GM18868 (cell line): ENCODE measurements at regions not wholly inside any gene's neighbourhood (a gene's known extent, or its start where the extent isn't known, plus 50 kb on each side); places are given as distances from the start of the nearest gene placed in this dataset.

Source experiments
- ATAC-seq: cut with Tn5 transposase; IDR thresholded peaks from one replicate; pipeline ENCODE4 v1.9.1; 2021; ENCODE audit warnings: mild to moderate bottlenecking, moderate library complexity; ENCODE audit not compliant: unreplicated experiment

DNA sequence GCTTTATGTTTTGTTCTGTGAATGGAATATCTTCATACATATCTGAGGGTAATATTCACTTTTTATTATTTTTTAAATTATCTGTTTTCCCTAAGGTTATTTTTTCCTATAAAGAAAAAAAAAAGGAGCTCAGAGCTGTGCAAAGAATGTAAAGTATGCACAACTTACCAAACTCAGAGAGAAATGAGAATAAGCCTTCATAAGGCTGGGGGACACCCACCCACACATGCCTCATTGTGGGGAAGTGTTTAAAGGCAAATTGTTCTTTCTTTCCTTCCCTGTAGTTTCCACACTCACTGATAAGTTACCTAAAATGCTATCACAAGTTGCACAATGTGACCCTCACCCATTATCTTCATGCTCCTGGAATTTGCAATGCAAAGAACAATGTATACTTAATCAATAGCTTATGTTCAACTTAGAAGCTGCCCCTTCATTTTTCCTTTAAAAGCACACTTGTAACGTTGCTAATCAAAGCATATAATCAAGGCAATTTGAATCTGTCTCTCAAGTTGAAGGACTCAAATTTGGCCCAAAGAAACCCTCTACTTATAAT lies 108.1 kb downstream of the GNAT3 start:
- ATAC-seq, result no peak

DNA sequence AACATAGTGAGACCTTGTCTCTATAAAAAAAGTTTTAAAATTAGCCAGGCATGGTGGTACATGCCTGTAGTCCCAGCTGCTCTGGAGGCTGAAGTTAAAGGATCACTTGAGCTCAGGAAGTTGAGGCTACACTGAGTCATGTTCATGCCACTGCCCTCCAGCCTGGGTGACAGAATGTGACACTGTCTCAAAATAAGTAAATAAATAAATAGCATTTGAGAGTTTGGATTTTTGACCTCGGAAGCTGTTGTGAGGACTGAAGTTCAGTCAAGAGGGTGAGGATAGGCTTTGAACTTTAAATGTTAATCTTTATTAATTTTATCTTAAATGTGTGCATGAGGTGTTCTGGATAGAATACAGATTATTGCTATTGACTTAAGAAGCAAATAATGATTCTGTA lies 110.2 kb downstream of the GNAT3 start:
- no peak for ATAC-seq

DNA sequence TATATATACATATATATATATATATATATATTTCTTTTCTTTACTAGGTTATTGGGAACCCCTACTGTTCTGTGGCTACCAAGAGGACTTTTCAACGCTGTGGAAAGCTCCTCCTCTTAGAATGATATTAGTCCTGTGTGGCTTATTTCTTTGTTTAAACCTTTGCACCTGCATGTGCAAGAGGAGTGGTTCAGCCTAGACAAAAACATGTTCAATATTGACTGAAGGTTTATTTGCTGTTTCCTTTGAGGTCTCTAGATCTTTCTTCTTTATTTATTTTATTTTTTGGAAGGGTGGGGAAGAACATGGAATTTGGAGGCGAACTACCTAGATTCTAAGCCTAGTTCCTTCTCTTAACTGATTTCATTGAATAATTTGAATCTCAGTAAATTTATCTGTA lies 118.1 kb downstream of the GNAT3 start:
- ATAC-seq, result no peak

DNA sequence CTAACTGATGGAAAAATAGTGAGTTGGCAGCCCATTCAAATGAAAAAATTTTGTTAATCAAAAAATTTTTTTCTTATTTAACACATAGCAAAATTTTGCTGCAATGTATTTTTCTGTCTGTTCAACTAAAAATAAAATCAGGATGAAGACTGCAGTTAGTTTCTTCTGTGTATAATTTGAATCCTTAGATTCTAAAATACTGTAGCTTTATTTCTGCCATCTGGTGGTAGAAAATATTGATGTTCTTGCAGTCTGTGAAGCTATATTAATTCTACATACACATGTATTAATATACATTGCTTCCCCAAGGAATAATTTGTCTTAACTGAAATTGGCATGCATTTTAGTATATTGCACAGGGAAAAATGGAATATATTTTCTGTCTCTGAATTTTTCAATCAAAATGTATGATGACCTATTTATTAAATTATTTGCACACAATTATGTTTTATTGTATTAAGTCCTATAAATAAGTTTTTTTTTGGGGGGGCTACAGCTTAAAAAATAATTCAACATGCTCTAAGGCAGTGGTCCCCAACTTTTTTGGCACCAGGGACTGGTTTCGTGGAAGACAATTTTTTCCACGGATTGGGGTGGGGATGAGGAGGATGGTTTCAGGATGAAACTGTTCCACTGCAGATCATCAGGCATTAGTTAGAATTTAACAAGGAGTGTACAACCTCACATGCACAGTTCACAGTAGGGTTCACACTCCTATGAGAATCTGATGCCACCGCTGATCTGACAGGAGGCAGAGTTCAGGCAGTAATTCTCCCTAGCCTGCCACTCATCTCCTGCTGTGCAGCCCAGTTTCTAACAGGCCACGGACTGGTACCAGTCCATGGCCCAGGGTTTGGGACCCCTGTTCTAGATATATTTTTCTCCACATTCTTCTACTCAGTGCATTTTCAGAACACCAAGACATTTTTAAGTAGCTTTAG lies 119.4 kb downstream of the GNAT3 start:
- ATAC-seq, result no peak

DNA sequence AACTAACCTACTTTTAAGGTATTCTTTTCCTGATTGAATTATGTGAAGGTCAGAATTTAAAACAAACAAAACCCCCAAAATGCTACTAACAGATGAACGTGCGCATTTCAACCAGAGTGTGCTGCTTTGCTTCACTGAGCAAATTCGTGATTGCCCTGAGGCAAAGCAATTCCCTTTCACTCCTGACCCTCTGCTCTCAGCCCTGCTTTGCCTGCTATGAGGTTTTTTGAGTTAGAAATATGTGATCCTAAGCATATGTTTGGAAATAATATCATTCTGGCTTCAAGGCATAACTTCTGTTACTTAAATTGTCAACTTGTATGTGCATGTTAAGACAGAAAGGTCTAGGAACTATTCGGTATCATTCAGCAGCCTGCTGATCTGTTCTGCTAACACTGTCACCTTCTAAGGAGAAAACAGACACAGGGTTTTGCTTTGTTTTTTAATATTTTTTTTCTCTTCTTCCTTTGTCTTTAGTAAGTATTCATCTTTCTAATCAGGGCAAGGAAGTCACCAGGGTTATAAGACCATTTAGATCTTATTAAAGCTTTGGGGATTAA lies 124.2 kb downstream of the GNAT3 start:
- no peak for ATAC-seq

DNA sequence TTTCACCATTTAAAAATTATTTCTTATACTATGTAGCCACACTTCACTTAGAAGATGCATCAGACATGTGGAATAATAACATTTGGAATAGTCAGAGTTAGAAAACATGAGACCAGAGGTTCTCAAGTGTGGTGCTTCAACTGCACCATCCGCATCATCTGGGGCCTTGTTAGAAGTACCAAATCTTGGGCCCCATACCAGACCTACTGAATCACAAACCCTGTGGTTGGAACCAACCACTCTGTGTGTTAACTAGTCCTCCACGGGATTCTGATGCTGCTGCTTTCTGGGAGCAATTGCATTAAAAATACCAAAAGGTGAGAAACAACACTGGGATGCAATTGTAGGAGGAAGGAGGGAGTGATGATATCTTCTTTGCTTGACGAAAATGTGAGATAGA lies 125.2 kb downstream of the GNAT3 start:
- ATAC-seq, result no peak

DNA sequence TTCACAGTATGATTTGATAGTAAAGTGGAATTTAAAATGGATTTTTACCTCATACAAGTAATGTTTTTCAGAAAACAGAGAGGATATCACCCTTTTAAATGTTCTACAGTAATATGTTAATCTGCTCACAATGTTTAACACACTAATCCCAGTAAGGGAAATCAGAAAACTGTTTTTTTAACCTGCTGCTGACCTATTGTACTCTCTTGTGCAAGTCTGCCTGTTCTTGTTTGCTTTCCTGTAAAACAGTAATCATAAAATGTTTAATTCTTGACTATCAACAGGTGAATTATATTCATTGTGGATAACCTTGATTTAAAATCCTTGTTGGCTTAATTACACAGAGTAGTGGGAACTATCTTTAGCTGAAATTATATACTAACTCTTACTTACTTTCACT lies 126.4 kb downstream of the GNAT3 start:
- ATAC-seq, result no peak

DNA sequence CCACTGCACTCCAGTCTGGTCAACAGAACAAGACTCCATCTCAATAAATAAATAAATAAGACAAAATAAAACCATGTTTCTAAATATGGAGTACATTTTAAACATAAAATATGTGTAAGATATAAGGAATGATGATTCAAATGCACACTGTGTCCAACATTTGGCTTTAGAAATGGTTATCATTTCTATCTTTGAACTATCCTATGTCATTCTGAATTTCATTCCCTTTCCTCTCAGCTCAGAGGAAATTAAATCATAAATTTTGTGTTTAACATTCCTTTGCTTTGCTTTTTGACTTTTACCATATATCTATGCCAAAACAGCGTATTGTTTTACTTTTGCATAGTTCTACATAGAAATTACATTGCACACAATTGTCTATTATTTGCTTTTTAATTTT lies 130.9 kb downstream of the GNAT3 start:
- no peak for ATAC-seq

DNA sequence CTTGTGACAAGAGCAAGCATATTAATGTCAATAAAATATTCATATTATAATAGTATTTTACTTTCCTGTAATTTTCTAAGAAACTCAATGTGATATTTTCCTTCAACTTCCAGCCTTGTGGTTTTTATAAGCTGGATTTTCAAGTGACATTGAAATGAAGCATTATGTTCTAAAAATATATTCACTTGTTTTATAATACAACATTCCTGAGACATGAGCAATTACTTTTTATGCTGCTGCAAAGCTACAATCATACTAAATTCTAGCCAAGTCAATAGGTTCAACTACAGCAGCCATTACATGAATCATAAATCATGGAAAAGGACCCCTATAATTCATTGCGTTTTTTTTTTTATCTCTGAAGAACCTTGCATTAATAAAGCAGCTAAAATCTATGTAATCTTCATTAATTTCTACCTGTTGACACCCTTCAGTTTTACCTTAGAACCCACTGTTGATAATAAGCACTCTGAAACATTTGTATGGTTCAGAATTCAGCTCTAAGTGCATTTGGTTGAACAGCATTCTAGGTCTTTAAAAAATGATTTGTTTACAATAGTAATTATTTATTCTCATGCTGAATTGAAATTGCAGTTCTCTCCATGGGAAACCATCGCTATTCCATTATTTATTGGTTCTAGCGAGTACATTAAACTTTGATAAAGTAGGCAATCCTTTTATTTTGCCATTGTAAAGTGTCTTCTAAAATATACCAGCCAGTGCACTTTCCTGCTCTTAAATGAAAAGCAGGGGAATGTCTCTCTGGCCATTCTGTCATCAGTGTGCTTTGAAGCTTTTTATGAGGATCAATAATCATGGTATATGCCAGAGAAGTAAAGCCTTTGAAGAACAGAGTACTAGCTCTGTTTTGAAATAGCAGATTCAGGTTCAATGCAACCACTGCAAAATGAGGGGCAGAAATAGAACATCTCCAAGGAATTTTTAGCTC lies 132.6 kb downstream of the GNAT3 start:
- ATAC-seq, result no peak

DNA sequence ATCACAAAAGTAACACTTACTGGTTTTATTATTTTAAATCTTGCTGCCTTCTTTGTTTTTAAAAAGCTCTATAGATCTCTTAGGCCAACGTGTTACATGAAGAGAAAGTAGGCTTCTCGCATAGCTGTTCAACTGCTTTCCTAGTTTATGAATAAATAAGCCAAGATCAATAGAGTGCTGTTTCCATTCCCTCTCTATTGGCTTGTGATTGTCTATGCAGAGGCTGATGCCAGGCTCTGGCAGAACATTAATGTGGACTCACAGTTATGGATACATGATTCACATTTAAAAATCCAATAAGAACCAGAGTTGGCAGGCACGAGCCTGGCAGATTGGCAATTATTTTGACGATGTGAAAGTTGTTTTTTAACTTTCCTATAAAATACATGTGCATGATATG lies 137.5 kb downstream of the GNAT3 start:
- no peak for ATAC-seq

DNA sequence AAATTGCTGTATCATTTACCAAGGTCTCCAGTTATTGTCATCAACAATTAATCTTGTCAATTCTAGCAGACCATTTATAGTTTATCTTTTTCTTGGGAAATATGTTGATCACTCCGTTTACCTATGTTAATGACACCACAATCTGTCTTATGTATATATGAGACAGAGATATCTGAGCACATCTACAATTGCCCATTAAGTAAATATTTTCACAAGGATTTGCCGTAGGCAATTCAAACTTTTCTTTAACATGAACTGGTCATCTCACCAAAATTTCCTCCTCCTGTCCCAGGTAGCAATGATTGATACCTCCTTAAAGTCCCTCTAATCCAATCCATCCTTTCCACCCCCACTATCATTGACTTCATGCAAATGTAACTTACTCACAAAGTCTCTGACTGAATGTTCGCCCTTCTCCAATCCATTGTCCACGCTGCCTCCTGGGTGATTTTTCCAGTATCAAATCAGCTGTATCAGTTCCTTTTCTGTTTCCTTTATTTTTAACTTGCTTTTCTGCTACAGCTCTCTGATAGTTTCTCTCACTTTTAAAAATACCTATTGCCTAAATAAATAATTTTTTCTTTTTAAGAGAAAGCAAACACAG lies 138.3 kb downstream of the GNAT3 start:
- no peak for ATAC-seq

DNA sequence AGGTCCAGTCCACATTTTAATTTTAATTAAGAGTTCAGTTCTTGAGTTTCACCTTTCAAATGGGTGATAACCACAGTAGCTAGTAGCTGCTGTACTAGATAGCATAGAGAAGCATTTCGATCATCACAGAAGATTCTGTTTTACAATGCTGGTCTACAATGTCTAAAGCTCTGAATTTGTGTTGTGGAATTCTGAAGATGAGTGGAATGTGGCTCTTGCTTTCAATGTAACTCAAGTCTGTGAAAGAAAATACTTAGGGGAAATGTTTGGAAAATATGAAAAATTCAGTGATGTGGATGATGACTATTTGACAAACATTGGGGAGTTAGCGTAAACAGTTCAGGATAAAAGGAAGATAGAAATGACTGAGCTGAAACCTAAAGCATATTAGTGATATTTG lies 139.4 kb downstream of the GNAT3 start:
- ATAC-seq, result no peak

DNA sequence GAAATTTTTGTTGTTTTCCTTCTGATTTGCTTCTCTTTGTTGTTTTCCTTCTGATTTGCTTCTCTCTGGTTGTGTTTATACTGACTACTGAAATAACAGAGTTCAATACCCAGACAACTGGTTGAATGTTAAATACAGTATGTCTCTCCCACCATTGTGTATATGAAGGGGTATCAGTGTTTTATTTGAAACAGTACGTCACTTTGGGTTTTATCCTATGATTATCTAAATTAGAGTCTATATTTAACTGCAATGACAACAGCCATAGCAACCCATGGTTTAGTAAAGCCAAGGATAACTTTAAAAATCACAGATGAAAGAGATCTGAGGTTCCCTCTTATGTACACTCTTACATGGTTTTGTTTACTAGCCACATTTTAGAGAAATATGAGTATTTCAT lies 141.3 kb downstream of the GNAT3 start:
- ATAC-seq, result no peak

DNA sequence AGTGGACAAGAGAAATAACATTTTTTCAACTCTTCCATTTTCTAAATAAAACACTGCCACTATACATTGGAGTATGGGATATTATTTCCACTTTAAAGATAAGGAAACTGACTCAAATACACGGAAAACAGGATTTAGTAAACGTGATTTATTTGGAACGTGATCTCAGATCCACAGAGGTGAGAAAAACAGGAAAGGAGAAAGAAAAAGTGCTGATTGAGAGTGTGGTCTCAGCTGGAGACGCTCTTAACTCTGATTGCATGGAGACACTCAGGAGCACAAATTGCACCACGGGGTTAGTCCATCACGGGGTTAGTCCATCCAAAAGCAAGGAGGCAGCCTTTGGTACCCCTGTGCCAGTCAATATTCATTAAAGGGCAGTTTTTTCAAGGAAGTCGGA lies 142.5 kb downstream of the GNAT3 start:
- no peak for ATAC-seq

DNA sequence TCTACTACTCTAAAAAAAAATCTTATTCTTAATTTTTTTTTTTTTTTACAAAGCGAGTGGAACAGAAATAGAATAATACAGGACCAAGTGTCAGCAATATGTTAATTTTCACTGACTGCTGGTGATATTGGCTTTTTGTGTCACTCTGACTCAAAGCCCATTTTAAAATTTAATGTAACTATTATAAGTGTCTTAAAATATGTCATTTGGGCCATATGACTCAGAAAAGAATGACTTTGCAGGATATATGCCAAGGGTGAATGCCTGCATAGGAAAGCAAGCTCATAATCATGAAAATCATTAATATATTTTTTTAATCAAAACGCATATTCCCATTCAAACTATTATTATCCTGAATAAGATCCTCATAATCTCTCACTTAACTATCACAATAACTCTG lies 149.2 kb downstream of the GNAT3 start:
- no peak for ATAC-seq

DNA sequence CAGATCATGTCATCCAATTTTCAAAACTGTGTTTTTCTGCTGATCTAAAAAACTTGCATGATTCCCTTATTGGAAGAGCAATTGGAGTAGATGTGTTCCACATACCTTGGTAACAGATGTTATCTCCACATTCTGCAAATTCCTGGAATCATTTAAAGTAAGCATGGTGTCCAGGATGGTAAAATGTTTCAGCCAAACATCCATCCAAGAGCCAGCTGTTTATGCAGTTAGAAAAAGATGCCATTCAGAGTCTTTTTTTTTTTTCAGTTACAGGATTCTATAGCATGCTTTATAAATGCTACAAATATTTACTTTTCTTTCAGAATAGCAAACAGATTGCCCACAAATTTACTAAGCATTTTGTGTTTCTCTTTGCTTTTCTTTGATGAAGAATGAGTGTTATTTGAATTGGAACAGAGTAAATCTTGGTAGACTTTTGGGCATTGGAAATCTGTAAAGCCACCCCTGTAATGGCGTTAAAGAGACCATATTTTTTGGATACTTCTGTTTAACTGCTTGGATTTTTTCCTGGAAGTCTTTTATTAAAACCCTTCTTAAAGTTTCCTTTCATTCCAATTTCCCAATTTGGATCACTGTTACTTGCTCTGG lies 149.8 kb downstream of the GNAT3 start:
- ATAC-seq, result no peak

DNA sequence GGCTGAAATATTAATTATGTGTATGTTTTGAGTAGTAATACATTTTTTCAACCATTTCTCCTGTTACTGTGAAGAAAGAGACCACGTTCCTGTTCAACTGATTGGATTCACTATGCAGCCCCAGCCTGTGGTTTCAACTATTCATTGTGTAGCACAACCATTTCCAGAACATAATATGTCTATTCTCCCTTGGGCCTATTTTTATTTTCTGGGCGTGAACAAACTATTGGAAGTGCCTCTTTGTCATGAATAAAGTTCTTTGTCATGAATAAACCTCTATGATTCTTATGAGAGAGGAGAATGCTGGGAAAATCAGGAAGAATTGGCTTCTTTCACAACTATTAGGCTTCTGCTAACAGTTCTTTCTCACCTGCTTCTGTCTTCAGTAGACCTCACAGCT lies 152.4 kb downstream of the GNAT3 start:
- no peak for ATAC-seq

DNA sequence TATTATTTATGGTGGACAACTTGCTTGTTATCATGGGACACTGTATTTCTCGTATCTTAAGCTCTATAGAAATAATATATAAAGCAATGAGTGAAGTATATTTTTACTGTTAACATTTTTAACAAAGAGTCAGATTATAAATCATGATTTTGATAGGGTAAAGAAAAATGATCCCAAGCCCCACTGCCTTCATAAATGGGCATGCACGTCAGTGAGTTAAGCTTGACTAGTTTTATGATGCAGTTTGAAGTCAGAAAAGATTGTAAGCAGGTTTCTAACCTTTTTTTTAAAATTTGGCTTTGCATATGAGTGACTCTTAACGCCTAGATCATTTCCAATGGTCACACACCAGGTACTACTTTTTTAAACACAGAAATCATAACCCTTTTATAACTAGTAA lies 152.8 kb downstream of the GNAT3 start:
- ATAC-seq, result no peak

DNA sequence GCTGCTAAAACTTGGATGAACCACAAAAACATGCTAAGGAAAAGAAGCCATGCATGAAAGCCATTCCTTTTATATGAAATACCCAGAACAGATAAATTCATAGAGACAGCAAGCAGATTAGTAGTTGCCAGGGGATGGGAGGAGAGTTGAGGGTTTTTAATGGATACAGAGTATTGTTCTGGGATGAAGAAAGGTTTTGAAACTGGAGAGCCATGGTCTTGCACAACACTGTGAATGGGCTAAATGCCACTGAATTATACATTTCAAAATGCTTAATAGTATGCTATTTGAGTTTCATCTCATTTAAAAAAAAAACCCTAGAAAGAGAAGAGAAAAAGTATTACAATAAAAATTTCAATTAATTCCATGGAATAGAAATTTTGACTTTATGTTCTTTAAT lies 154.3 kb downstream of the GNAT3 start:
- ATAC-seq, result no peak

DNA sequence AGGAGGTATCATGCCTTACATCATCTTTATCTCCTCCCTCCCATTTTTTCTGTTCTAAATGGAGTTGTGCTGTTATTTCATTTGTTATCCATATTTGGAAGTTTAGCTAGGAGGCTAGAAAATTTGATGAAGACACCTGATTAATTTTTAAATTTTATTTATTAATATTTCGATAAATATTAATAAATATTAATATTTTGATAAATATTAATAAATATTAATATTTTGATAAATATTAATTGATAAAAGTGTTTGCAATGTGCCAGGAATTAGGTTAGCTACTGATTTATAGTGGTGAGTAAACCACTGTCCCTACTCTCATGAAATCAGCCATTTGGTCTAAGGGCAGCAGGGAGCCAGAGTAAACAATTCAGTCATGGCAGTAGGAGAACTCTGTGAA lies 161.4 kb downstream of the GNAT3 start:
- no peak for ATAC-seq
